Neural cell (in vitro differentiated cells): ENCODE measurements at regions not wholly inside any gene's neighbourhood (a gene's known extent, or its start where the extent isn't known, plus 50 kb on each side); places are given as distances from the start of the nearest gene placed in this dataset.

Experiments
- H2AFZ ChIP-seq: fragments of 200-600, 300-800 bp; sonication (generic), shearing (Covaris generic); 2 replicates; pipeline ENCODE4 v1.6.0; 2014; ENCODE audit warnings: low read depth, mild to moderate bottlenecking, antibody characterized with exemption, low read length, moderate library complexity
- H3F3A ChIP-seq: fragments of 200-600 bp; shearing (Covaris generic); 2 replicates; pipeline ENCODE4 v1.6.1; 2016; ENCODE audit warnings: mild to moderate bottlenecking, moderate library complexity, mixed read lengths, antibody characterized with exemption, low read length; ENCODE audit not compliant: insufficient read depth, poor library complexity, severe bottlenecking
- H3K27ac ChIP-seq: fragments of 200-600, 300-800 bp; sonication (generic), shearing (Covaris generic); 2 replicates; pipeline ENCODE4 v1.5.1; 2014; ENCODE audit warnings: mild to moderate bottlenecking, low read length, moderate library complexity
- H3K27me3 ChIP-seq: fragments of 300-800, 200-600 bp; sonication (generic), shearing (Covaris generic); 2 replicates; pipeline ENCODE4 v1.6.0; 2014; ENCODE audit warnings: mild to moderate bottlenecking, low read depth, low read length, moderate library complexity; ENCODE audit not compliant: insufficient read depth
- H3K36me3 ChIP-seq: fragments of 300-800, 200-600 bp; sonication (generic), shearing (Covaris generic); 2 replicates; pipeline ENCODE4 v1.5.1; 2014; ENCODE audit warnings: mild to moderate bottlenecking, antibody characterized with exemption, low read length, moderate library complexity; ENCODE audit not compliant: insufficient read depth
- H3K4me2 ChIP-seq: fragments of 300-800, 200-600 bp; sonication (generic), shearing (Covaris generic); 2 replicates; pipeline ENCODE4 v1.6.0; 2014; ENCODE audit warnings: mild to moderate bottlenecking, low read length
- H3K4me3 ChIP-seq: fragments of 300-800, 200-600 bp; sonication (generic), shearing (Covaris generic); 2 replicates; pipeline ENCODE4 v1.5.1; 2014; ENCODE audit warnings: mild to moderate bottlenecking, low read length, moderate library complexity
- H3K79me2 ChIP-seq: fragments of 200-600 bp; shearing (Covaris generic); replicated peaks from 2 replicates; pipeline ENCODE4 v1.6.0; 2014; ENCODE audit warnings: mild to moderate bottlenecking, low read length, moderate library complexity; ENCODE audit not compliant: insufficient read depth
- H3K9ac ChIP-seq: fragments of 300-800, 200-600 bp; sonication (generic), shearing (Covaris generic); 2 replicates; pipeline ENCODE4 v1.6.1; 2016; ENCODE audit warnings: mild to moderate bottlenecking, low read length, mixed read lengths
- H3K9me2 ChIP-seq: fragments of 200-600 bp; shearing (Covaris generic); 2 replicates; pipeline ENCODE4 v1.6.1; 2016; ENCODE audit warnings: mild to moderate bottlenecking, low read length, mixed read lengths; ENCODE audit not compliant: insufficient read depth
- H3K9me3 ChIP-seq: fragments of 200-600, 300-800 bp; sonication (generic), shearing (Covaris generic); 2 replicates; pipeline ENCODE4 v1.6.1; 2016; ENCODE audit warnings: mild to moderate bottlenecking, mixed run types, low read length, moderate library complexity, mixed read lengths
- H4K20me1 ChIP-seq: fragments of 200-600 bp; shearing (Covaris generic); 2 replicates; pipeline ENCODE4 v1.6.1; 2016; ENCODE audit warnings: mild to moderate bottlenecking, mixed run types; ENCODE audit not compliant: insufficient read depth
- CTCF ChIP-seq: fragments of 450-650 bp; IDR thresholded peaks from 2 replicates; pipeline ENCODE4 v1.5.1; 2014; ENCODE audit warnings: antibody characterized with exemption, mild to moderate bottlenecking, moderate library complexity; ENCODE audit not compliant: poor library complexity, severe bottlenecking
- EP300 ChIP-seq: fragments of 450-650 bp; conservative IDR thresholded peaks from 2 replicates; pipeline ENCODE4 v1.6.1; 2014; ENCODE audit warnings: antibody characterized with exemption, mild to moderate bottlenecking, moderate library complexity; ENCODE audit not compliant: poor library complexity, severe bottlenecking
- EZH2 ChIP-seq: fragments of 200-600, 300-800 bp; shearing (Covaris generic), sonication (generic); IDR thresholded peaks from 2 replicates; pipeline ENCODE4 v1.6.1; 2014; ENCODE audit warnings: antibody characterized with exemption, low read length, borderline replicate concordance, mild to moderate bottlenecking; ENCODE audit not compliant: insufficient read depth, poor library complexity, severe bottlenecking
- MXI1 ChIP-seq: fragments of 450-650 bp; conservative IDR thresholded peaks from 2 replicates; pipeline ENCODE4 v1.6.1; 2014; ENCODE audit warnings: antibody characterized with exemption, mild to moderate bottlenecking; ENCODE audit not compliant: poor library complexity, severe bottlenecking
- POLR2AphosphoS5 ChIP-seq: IDR thresholded peaks from 2 replicates; pipeline ENCODE4 v1.6.1; 2012
- RAD21 ChIP-seq: fragments of 450-650 bp; conservative IDR thresholded peaks from 2 replicates; pipeline ENCODE4 v1.6.1; 2014; ENCODE audit warnings: antibody characterized with exemption, mild to moderate bottlenecking, moderate library complexity
- REST ChIP-seq: IDR thresholded peaks from 2 replicates; pipeline ENCODE4 v1.6.1; 2012; ENCODE audit warnings: borderline replicate concordance
- SMC3 ChIP-seq: fragments of 450-650 bp; conservative IDR thresholded peaks from 2 replicates; pipeline ENCODE4 v1.6.1; 2014; ENCODE audit warnings: antibody characterized with exemption, mild to moderate bottlenecking, moderate library complexity; ENCODE audit not compliant: poor library complexity
- TAF1 ChIP-seq: IDR thresholded peaks from 2 replicates; pipeline ENCODE4 v1.6.1; 2012; ENCODE audit warnings: low read depth

- Histone ChIP-seq H3K79me2 (no peaks in the 10 kb centered on the region), H3K4me2 (no peak overlapping the region)
- no peak for TF ChIP-seq CTCF
- no peak for TF ChIP-seq POLR2AphosphoS5
- TF ChIP-seq EP300 = no peak
Observed at GRCh38 chr2:217497843-217498377, 504.9 kb downstream of the TNS1 start.

GRCh38 chr2:217494557-217494956, 508.2 kb downstream of the TNS1 start:
- Histone ChIP-seq H3K79me2 (no peaks in the 10 kb centered on the region), H3K9me3 (no peaks in the 10 kb centered on the region), H3K4me3 (no peak overlapping the region), H3K36me3 (no peaks in the 10 kb centered on the region), H3K4me2 (no peak overlapping the region), H3K27me3 (no peaks in the 10 kb centered on the region), H4K20me1 (no peaks in the 10 kb centered on the region), H3F3A (no peaks in the 10 kb centered on the region), H3K9me2 (no peaks in the 10 kb centered on the region), H3K27ac (no peak overlapping the region), H2AFZ (no peak overlapping the region), H3K9ac (no peak overlapping the region)
- no peak for TF ChIP-seq REST
- TF ChIP-seq POLR2AphosphoS5 = no peak
- TF ChIP-seq CTCF = no peak
- TF ChIP-seq SMC3 = no peak
- TF ChIP-seq EP300 = no peak
- TF ChIP-seq MXI1 = no peak
- no peak for TF ChIP-seq EZH2
- no peak for TF ChIP-seq TAF1
- TF ChIP-seq RAD21 = no peak

More at GRCh38 chr2:217497843-217498377, 504.9 kb downstream of the TNS1 start:
- Histone ChIP-seq H3K4me3 (no peak overlapping the region), H2AFZ (no peak overlapping the region), H3K27ac (no peak overlapping the region), H3K9me3 (no peaks in the 10 kb centered on the region), H3K9me2 (no peaks in the 10 kb centered on the region), H3F3A (no peaks in the 10 kb centered on the region), H3K9ac (no peak overlapping the region), H4K20me1 (no peaks in the 10 kb centered on the region), H3K27me3 (no peaks in the 10 kb centered on the region), H3K36me3 (no peaks in the 10 kb centered on the region)
